Neuron (in vitro differentiated cells): ENCODE measurements at regions not wholly inside any gene's neighbourhood (a gene's known extent, or its start where the extent isn't known, plus 50 kb on each side); places are given as distances from the start of the nearest gene placed in this dataset.
"Not testable (repeated sequence)": the region's sequence is repeated elsewhere in the genome, so short reads cannot be mapped to it uniquely, and the experiment has no call there.

ENCODE experiments used
- H2AFZ ChIP-seq: one replicate; pipeline ENCODE4 v1.6.1; 2013; ENCODE audit warnings: low read depth, mild to moderate bottlenecking, inconsistent platforms, low read length, moderate library complexity
- H3K27me3 ChIP-seq: one replicate; pipeline ENCODE4 v1.6.1; 2013; ENCODE audit warnings: low read length; ENCODE audit not compliant: insufficient read depth
- H3K36me3 ChIP-seq: one replicate; pipeline ENCODE4 v1.6.1; 2013; ENCODE audit warnings: low read length; ENCODE audit not compliant: insufficient read depth
- H3K4me1 ChIP-seq: one replicate; pipeline ENCODE4 v1.6.1; 2013; ENCODE audit warnings: low read length; ENCODE audit not compliant: insufficient read depth
- H3K4me3 ChIP-seq: 2 replicates; pipeline ENCODE4 v1.5.1; 2013; ENCODE audit warnings: mild to moderate bottlenecking, low read length, moderate library complexity
- H3K9me3 ChIP-seq: one replicate; pipeline ENCODE4 v1.6.1; 2013; ENCODE audit warnings: low read length

DNA sequence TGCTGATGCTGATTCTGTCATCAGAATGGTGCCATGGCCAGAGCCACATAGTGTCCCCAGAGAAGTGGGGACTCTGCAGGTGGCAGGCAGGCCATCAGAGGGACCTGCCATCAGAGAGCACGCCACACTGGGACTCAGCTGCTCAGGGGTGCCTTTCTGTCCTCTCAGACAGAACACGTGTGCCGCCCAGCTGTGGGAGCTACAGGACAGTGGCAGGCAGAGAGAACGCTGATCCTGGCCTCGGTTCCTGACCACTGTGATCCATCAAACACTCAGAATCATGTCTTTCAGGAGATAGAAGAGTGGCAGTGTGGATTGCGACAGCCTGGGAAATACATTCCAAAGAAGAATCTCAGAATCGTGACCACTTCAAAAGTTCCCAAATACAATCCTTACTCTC is 497.2 kb upstream of the SALL3 start:
- H2AFZ ChIP-seq: no peak overlapping the region
- H3K9me3 ChIP-seq: no peaks in the 10 kb centered on the region
- H3K4me3 ChIP-seq: no peak overlapping the region
- no peaks in the 10 kb centered on the region for H3K36me3 ChIP-seq
- no peaks in the 10 kb centered on the region for H3K4me1 ChIP-seq
- H3K27me3 ChIP-seq: peaks cover 2% of the 10 kb centered on the region

DNA sequence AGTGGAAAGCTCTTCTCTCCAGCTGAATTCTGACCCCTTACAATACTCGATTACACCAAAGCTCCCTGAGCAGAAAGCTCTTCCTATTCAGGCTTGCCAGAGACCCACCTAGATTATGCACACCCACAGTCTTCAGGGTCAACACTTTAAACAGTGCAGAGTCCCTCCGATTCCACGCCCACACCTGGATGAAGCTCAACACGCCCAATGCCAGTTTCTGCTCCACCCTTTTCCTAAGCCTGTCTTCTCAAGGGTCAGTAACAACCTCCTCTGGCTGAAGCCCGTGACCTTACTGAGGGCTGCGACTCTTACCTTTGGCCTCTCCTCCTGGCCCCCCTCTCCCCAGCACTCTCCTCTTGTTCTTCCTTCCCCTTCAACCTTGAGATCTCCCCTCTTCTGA is 492.0 kb upstream of the SALL3 start:
- Histone ChIP-seq H3K27me3 (peaks cover 4% of the 10 kb centered on the region), H2AFZ (no peak overlapping the region), H3K36me3 (no peaks in the 10 kb centered on the region), H3K9me3 (no peaks in the 10 kb centered on the region), H3K4me3 (no peak overlapping the region), H3K4me1 (no peaks in the 10 kb centered on the region)

DNA sequence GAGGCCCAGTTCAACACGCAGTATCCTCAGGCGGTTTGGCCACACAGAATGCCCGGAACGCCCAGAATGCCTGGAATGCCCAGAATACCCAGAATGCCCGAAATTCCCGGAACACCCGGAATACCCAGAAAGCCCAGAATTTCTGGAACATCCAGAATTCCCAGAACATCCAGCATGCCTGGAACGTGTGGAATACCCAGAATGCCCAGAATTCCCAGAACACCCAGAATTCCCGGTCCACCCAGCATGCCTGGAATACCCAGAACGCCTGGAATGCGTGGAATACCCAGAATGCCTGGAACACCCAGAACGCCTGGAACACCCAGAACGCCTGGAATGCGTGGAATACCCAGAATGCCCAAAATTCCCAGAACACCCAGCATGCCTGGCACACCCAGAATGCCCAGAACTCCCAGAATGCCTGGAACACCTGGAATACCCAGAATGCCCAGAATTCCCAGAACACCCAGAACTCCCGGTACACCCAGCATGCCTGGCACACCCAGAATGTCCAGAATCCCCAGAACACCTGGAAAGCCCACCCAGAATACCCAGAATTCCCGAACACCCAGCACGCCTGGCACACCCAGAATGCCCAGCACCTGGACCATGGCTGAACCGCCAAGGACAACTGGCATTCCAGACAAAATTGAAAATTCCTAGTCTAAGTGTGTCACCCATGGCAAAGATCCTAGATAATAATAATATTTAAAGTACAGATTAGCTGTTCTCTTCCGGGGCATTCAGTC is 487.4 kb upstream of the SALL3 start:
- Histone ChIP-seq H2AFZ (no peak overlapping the region), H3K36me3 (no peaks in the 10 kb centered on the region), H3K9me3 (no peaks in the 10 kb centered on the region), H3K4me3 (no peak overlapping the region), H3K4me1 (no peaks in the 10 kb centered on the region), H3K27me3 (peaks cover 2% of the 10 kb centered on the region)

DNA sequence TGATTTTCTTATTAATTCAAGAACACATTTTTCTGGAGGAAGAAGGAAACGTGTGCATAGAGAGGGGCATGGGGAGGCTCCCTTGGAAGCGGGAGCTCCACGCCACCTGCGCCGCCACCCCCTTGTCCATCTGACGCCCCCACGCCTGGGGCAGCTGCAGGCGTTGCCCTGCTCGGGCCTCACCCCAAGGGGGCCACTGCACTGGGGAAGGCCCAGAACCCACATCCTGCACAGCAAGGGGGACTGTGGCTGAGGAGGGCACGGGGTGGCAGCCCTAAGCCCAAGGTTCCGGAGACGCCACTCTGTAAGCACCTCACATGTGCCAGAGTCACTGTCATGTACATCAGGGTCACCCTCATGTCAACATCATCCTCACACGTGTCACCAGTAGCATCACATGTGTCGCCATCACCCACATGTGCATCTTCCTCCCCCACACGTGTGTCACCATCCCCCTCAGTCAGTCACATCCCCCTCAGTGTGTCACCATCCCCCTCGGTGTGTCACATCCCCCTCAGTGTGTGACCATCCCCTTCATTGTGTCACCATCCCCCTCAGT is 486.7 kb upstream of the SALL3 start:
- H3K4me3 ChIP-seq: no peak overlapping the region
- H3K9me3 ChIP-seq: no peaks in the 10 kb centered on the region

DNA sequence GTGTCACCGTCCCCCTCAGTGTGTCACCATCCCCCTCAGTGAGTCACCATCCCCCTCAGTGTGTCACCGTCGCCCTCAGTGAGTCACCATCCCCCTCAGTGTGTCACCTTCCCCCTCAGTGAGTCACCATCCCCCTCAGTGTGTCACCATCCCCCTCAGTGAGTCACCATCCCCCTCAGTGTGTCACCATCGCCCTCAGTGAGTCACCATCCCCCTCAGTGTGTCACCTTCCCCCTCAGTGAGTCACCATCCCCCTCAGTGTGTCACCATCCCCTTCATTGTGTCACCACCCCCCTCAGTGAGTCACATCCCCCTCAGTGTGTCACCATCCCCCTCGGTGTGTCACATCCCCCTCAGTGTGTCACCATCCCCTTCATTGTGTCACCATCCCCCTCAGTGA is 486.1 kb upstream of the SALL3 start:
- not testable (repeated sequence) for H2AFZ ChIP-seq, H3K4me3 ChIP-seq, H3K36me3 ChIP-seq, H3K27me3 ChIP-seq, H3K9me3 ChIP-seq, H3K4me1 ChIP-seq

More for the DNA sequence above, 486.7 kb upstream of the SALL3 start:
- Histone ChIP-seq H3K4me1 (no peaks in the 10 kb centered on the region), H2AFZ (no peak overlapping the region), H3K27me3 (peaks cover 2% of the 10 kb centered on the region), H3K36me3 (no peaks in the 10 kb centered on the region)

DNA sequence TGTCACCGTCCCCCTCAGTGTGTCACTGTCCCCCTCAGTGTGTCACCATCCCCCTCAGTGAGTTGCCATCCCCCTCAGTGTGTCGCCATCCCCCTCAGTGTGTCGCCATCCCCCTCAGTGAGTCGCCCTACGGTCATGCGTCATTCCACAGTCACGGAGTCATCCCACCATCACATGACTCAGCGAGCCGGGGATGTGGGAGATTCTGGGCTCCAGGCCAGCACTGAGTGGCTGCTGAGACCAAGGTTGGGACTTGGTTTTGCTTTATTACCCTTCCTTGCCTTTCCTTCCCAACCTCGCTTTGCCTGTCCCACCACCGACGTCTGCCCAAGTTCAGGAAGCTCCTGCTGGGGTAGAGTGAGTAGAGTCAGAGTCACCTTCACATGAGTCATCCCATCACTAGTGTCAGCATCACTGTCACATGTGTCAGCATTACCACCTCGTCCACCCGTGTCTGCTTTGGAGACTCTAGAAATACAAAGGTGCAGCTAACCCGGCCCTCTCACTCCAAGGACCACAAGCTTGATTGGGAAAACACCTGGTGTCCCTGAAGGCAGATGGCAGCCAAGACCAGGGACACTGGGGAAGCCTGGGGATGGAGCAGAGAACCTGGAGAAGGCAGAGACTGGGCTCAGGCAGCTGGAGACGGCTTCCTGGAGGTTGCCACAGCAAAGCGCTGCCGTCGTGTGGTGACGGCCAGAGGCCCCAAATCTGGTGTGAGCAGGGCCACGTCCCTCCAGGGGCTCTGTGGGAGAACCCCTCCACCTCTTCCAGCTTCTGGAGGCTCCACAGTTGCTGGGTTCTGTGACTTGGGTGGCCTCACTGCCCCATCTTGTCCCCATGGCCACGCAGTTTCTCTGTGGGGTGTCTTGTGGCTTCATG is 485.2 kb upstream of the SALL3 start:
- Histone ChIP-seq H3K4me3 (no peak overlapping the region), H2AFZ (no peak overlapping the region), H3K9me3 (no peaks in the 10 kb centered on the region), H3K27me3 (no peaks in the 10 kb centered on the region), H3K4me1 (no peaks in the 10 kb centered on the region), H3K36me3 (no peaks in the 10 kb centered on the region)

DNA sequence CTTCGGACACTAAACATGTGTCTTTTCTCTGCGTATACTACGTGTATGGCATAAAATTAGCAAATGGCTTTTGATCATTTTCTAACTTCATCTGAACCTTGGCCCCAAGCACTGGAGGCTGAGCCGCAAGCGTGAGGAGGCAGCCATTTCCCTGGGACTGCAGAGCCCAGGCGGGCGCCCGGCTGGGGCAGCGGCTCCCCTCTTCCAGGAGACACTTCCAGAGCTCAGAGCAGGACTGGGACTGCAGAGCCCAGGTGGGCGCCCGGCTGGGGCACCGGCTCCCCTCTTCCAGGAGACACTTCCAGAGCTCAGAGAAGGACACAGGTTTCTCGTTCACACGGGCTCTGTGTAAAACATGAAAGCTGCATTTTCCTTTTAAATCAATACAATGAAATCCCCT is 484.1 kb upstream of the SALL3 start:
- no peaks in the 10 kb centered on the region for H3K4me1 ChIP-seq
- no peaks in the 10 kb centered on the region for H3K36me3 ChIP-seq
- no peak overlapping the region for H2AFZ ChIP-seq
- H3K9me3 ChIP-seq: no peaks in the 10 kb centered on the region
- H3K27me3 ChIP-seq: no peaks in the 10 kb centered on the region
- no peak overlapping the region for H3K4me3 ChIP-seq

DNA sequence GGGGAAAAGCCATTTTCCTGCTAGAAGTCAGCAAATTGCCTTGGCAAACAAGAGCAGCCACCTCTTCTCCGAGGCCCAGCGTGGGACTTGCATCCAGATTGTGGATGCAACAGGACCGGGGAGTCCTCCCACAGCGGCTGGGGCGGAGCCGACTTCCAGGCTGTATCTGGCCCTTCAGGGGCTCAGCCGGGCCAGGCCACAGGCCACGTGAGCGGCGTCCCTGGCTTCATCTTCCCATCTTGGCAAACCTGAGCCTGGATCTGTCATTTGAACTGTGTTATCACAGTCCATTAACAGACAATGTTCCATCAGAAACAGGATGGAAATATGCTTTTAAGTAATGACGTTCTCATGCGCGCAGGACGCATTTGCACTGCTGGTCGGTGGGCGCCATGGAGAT is 483.5 kb upstream of the SALL3 start:
- no peak overlapping the region for H2AFZ ChIP-seq
- no peak overlapping the region for H3K4me3 ChIP-seq
- H3K4me1 ChIP-seq: no peaks in the 10 kb centered on the region
- no peaks in the 10 kb centered on the region for H3K36me3 ChIP-seq
- no peaks in the 10 kb centered on the region for H3K9me3 ChIP-seq
- H3K27me3 ChIP-seq: no peaks in the 10 kb centered on the region

DNA sequence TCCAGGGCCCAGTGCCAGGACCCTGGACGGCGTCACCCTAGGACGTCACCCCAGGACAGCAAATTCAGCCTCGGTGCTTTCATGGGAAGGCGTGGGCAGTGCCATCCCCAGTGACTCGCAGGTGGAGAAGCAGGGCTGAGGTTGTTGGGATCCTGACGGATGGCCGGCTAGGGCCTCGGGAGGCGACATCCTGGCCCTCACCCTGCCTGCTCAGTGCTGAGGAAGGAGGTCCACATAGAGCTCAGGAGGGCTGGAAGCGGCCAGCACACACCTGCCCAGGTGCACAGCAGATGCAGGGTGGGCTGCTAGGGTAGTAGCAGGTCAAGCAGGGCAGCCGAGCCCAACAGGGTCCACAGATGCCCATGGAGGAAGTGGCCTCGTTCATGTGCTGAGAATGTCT is 482.0 kb upstream of the SALL3 start:
- Histone ChIP-seq H2AFZ (no peak overlapping the region), H3K9me3 (no peaks in the 10 kb centered on the region), H3K4me1 (no peaks in the 10 kb centered on the region), H3K4me3 (no peak overlapping the region), H3K27me3 (no peaks in the 10 kb centered on the region), H3K36me3 (no peaks in the 10 kb centered on the region)

DNA sequence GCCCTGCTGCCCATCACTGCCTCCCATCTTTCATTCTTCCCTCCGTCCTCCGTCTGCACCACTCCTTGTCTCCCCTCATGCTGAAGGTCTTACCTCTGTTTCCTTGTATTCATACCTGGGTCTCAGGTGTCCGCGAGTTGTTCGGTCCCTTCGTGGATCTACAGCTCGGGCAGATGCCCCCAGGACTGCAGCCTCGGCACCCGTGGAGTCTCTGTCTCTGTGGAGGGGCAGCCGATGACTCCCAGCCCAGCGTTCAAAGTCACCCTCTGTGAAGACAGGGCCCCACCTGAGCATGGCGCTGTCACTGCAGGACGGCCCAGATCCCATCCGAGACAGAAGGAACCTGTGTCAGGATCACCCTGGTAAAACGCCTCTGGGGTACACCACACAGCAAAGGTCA is 480.0 kb upstream of the SALL3 start:
- Histone ChIP-seq H3K4me3 (no peak overlapping the region), H3K27me3 (no peaks in the 10 kb centered on the region), H3K9me3 (no peaks in the 10 kb centered on the region), H2AFZ (no peak overlapping the region), H3K4me1 (no peaks in the 10 kb centered on the region), H3K36me3 (no peaks in the 10 kb centered on the region)

DNA sequence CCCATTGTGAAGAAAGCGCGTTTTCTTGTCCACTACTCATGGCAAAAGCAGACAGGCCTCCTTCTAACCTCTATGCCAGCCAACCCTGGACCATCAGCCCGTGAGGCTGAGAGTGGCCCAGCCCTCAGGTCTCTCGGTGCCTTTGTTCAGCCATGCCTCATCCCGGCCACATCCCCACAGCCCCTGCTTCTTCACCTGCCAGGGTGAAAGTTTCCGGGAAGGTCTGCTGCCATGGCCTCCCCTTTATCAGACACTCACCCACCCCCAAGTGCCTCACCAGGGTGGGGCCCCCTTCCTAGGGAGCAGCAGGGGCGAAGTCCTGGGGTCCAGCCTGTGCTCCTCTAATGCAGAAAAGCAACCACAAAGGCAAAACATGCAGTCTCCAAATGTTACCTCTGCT is 478.4 kb upstream of the SALL3 start:
- Histone ChIP-seq H3K4me3 (no peak overlapping the region), H3K4me1 (peaks cover 5% of the 10 kb centered on the region), H3K36me3 (no peaks in the 10 kb centered on the region), H3K9me3 (no peaks in the 10 kb centered on the region), H3K27me3 (no peaks in the 10 kb centered on the region), H2AFZ (no peak overlapping the region)

DNA sequence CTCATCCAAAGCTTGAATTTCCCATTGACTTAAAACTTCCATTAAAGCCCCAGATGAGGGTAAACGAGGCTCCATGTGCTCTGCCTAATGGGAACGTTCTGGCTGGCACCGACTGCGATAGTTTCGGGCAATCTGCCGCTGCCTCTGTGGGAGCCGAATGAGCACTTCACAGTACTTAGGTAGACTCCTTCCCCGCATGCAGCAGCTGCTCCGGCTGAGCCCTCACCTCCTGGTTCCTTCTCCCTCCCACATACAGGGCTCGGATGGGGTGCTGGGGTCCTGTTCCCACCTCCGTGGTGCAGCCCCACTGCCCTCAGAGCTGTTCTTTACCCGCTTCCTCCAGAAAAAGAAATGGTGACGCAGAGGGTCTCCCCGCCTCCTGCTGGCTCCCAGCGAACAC is 476.5 kb upstream of the SALL3 start:
- no peak overlapping the region for H2AFZ ChIP-seq
- no peak overlapping the region for H3K4me3 ChIP-seq
- no peaks in the 10 kb centered on the region for H3K27me3 ChIP-seq
- no peaks in the 10 kb centered on the region for H3K36me3 ChIP-seq
- no peaks in the 10 kb centered on the region for H3K9me3 ChIP-seq
- peaks cover 8% of the 10 kb centered on the region for H3K4me1 ChIP-seq

DNA sequence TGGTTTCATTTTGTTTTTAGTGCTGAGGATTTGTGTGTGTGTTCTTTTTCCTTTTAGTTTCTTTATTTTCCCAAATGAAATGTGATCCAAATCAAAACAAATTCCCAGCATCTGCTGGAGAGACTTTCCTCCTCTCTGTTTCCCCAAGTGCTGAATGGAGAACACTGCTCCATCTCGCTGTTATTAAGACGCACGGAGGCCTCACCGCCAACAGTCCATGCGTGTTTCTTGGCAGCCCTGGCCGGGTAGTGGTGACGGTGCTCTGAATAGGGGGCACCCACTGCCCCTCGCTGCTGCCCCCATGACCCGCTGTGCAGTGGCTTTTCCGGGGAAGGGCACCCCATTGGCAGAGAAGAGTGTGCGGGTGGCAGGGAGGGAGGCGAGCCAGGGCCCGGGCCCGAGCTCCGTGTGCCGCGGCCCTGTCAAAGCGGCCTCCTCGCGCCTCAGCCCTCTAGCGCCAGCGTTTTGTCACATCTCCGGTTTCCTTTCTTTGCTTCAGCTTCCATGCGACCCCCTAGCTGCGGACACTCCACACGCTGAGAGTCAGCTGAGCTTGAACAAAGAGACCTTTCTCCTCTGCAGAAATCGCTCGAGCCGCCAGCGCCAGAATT is 473.7 kb upstream of the SALL3 start:
- Histone ChIP-seq H3K36me3 (no peaks in the 10 kb centered on the region), H3K9me3 (no peaks in the 10 kb centered on the region), H2AFZ (peak overlapping the region; percentile 70), H3K27me3 (no peaks in the 10 kb centered on the region), H3K4me3 (peak overlapping the region; percentile 19), H3K4me1 (peaks cover 8% of the 10 kb centered on the region)
